Endodermal cell (in vitro differentiated cells): ENCODE measurements at regions not wholly inside any gene's neighbourhood (a gene's known extent, or its start where the extent isn't known, plus 50 kb on each side); places are given as distances from the start of the nearest gene placed in this dataset.
A peak's percentile ranks its signal among the peaks of the same experiment; 100 is the strongest.

Experiments
- DNase-seq: peaks from one replicate; pipeline ENCODE4 v3.0.0-alpha.2; 2017
- H3K27ac ChIP-seq: 2 replicates; pipeline ENCODE4 v1.5.1; 2013; ENCODE audit warnings: mild to moderate bottlenecking, low read depth, low read length, moderate library complexity
- H3K27me3 ChIP-seq: 2 replicates; pipeline ENCODE4 v1.6.1; 2013; ENCODE audit warnings: mild to moderate bottlenecking, low read length, moderate library complexity; ENCODE audit not compliant: insufficient read depth, control insufficient read depth, poor library complexity, severe bottlenecking
- H3K36me3 ChIP-seq: 2 replicates; pipeline ENCODE4 v1.7.0; 2013; ENCODE audit warnings: mild to moderate bottlenecking, low read length, moderate library complexity; ENCODE audit not compliant: control insufficient read depth, insufficient read depth
- H3K4me1 ChIP-seq: one replicate; pipeline ENCODE4 v1.7.0; 2013; ENCODE audit warnings: low read length; ENCODE audit not compliant: control insufficient read depth, insufficient read depth
- H3K4me3 ChIP-seq: 2 replicates; pipeline ENCODE4 v1.5.1; 2013; ENCODE audit warnings: mild to moderate bottlenecking, low read length, moderate library complexity
- H3K9ac ChIP-seq: 2 replicates; pipeline ENCODE4 v1.6.1; 2013; ENCODE audit warnings: mild to moderate bottlenecking, low read length, moderate library complexity; ENCODE audit not compliant: poor library complexity, severe bottlenecking; ENCODE audit errors: extremely low read depth
- H3K9me3 ChIP-seq: 2 replicates; pipeline ENCODE4 v1.6.1; 2013; ENCODE audit warnings: mild to moderate bottlenecking, low read length, moderate library complexity; ENCODE audit not compliant: control insufficient read depth
- H3K27ac Mint-ChIP-seq: 2 replicates; pipeline ENCODE4 v1.8.0; 2020; ENCODE audit warnings: mixed read lengths
- H3K27me3 Mint-ChIP-seq: 2 replicates; pipeline ENCODE4 v1.8.0; 2021; ENCODE audit warnings: mild to moderate bottlenecking, mixed read lengths; ENCODE audit not compliant: insufficient read depth
- H3K36me3 Mint-ChIP-seq: 2 replicates; pipeline ENCODE4 v1.8.0; 2020; ENCODE audit warnings: low read depth, mixed read lengths
- H3K4me1 Mint-ChIP-seq: 2 replicates; pipeline ENCODE4 v1.8.0; 2020; ENCODE audit warnings: mixed read lengths
- H3K4me3 Mint-ChIP-seq: 2 replicates; pipeline ENCODE4 v1.8.0; 2020; ENCODE audit warnings: mild to moderate bottlenecking, moderate library complexity, mixed read lengths
- H3K9me3 Mint-ChIP-seq: 2 replicates; pipeline ENCODE4 v1.8.0; 2020; ENCODE audit warnings: mild to moderate bottlenecking, mixed read lengths
- CTCF ChIP-seq: fragments of 200-600 bp; sonication (generic); conservative IDR thresholded peaks from 2 replicates; pipeline ENCODE4 v1.5.0; 2021; ENCODE audit warnings: antibody characterized with exemption, mild to moderate bottlenecking
- WGBS, 2 experiments: methylation state at CpG; one replicate each; pipeline versions ENCODE4 v1.1.5 to v1.1.7; 2013; ENCODE audit warnings: missing lambda C conversion rate in 2 of 2, mixed read lengths in 1 of 2; ENCODE audit not compliant: insufficient coverage in 1 of 2, insufficient read length in 1 of 2; 5-methylcytosine and 5-hydroxymethylcytosine counted together

DNA sequence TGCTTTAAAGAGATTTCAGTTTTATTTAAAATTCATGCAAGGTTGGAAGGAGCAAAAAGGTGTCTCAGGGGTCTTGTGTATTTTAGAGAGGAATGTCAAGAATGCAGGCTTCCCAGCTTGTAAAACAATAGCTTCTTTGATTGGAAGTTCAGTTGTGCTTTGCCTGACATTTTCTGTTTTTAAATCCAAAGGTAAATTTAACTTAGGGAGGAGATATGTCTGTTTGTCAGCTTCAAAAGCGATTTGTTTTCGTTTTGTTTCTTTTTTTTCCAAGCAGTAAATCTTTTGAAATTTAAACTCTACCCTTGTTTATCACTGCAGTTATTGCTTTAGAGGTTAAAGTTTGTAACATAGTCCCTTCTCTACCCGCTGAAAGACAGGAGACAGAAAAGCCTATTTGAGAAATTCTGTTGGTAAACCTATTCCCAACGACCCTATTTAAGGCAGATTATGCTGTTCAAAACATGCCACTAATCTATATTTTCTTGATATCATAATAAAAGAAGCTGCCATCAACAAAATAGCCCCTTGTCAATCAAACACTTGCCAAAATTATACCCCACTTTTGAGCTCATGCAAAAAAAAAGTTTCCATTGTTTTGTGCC is 639.6 kb downstream of the IRS1 start:
- DNase-seq, result no peak
- Mint-ChIP-seq H3K4me3 (peak overlapping the region; percentile 40), H3K36me3 (no peaks in the 10 kb centered on the region), H3K27ac (peak overlapping the region; percentile 96), H3K27me3 (no peaks in the 10 kb centered on the region), H3K9me3 (no peaks in the 10 kb centered on the region), H3K4me1 (peaks cover 36% of the 10 kb centered on the region)
- no peaks in the 10 kb centered on the region for H3K9me3 ChIP-seq
- TF ChIP-seq CTCF, result no peak
- peak overlapping the region; percentile 81 for H3K27ac ChIP-seq
- H3K36me3 ChIP-seq, result no peaks in the 10 kb centered on the region
- peak overlapping the region; percentile 50 for H3K9ac ChIP-seq
- WGBS, 2 experiments, result 7 to 8% methylated on average over 4 of the region's 4 CpGs
- H3K4me1 ChIP-seq, result peaks cover 19% of the 10 kb centered on the region
- no peaks in the 10 kb centered on the region for H3K27me3 ChIP-seq
- peak overlapping the region; percentile 63 for H3K4me3 ChIP-seq

DNA sequence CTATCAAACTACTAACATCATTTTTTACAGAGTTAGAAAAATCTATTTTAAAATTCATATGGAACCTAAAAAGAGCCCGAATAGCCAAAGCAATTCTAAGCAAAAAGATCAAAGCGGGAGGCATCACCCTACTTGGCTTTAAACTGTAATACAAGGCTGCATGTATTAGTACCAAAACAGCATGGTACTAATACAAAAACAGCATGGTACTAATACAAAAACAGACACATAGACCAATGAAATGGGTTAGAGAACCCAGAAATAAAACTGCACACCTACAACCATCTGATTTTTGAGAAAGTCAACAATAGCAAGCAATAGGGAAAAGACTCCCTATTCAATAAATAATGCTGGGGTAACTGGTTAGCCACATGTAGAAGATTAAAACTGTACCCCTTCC is 640.7 kb downstream of the IRS1 start:
- Mint-ChIP-seq H3K4me1 (peaks cover 42% of the 10 kb centered on the region), H3K4me3 (no peak overlapping the region), H3K27me3 (no peaks in the 10 kb centered on the region), H3K36me3 (no peaks in the 10 kb centered on the region), H3K27ac (peak overlapping the region; percentile 87), H3K9me3 (no peaks in the 10 kb centered on the region)
- H3K9me3 ChIP-seq, result no peaks in the 10 kb centered on the region
- H3K9ac ChIP-seq, result no peak overlapping the region
- no peak overlapping the region for H3K4me3 ChIP-seq
- H3K36me3 ChIP-seq, result no peaks in the 10 kb centered on the region
- WGBS, 2 experiments, result 80 to 92% methylated on average over 1 to 2 of the region's 2 CpGs
- peaks cover 20% of the 10 kb centered on the region for H3K4me1 ChIP-seq
- TF ChIP-seq CTCF, result no peak
- H3K27me3 ChIP-seq, result no peaks in the 10 kb centered on the region
- DNase-seq, result no peak
- no peak overlapping the region for H3K27ac ChIP-seq

DNA sequence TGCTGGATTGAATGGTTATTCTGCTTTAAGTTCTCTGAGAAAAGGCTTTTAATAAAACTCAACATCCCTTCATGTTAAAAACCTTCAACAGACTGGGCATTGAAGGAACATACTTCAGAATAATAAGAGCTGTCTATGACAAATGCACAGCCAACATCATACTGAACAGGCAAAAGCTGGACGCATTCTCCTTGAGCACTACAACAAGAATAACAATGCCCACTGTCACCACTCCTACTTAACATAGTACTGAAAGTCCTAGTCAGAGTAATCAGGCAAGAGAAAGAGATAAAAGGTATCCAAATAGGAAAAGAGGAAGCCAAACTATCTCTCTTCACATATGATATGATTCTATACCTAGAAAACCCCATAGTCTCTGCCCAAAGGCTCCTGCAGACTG is 641.4 kb downstream of the IRS1 start:
- H3K4me3 Mint-ChIP-seq, result no peak overlapping the region
- no peaks in the 10 kb centered on the region for H3K27me3 Mint-ChIP-seq
- no peaks in the 10 kb centered on the region for H3K36me3 Mint-ChIP-seq
- no peak for TF ChIP-seq CTCF
- H3K4me1 Mint-ChIP-seq, result peaks cover 48% of the 10 kb centered on the region
- no peaks in the 10 kb centered on the region for H3K9me3 Mint-ChIP-seq
- peaks cover 24% of the 10 kb centered on the region for H3K4me1 ChIP-seq
- no peak overlapping the region for H3K27ac Mint-ChIP-seq
- no peaks in the 10 kb centered on the region for H3K36me3 ChIP-seq
- 83% methylated on average over 1 of the region's 1 CpG; no CpG with 5 or more reads in 1 of the 2 experiments for WGBS, 2 experiments
- H3K27me3 ChIP-seq, result no peaks in the 10 kb centered on the region
- no peak for DNase-seq
- H3K9me3 ChIP-seq, result no peaks in the 10 kb centered on the region
- H3K27ac ChIP-seq, result no peak overlapping the region
- H3K9ac ChIP-seq, result no peak overlapping the region
- no peak overlapping the region for H3K4me3 ChIP-seq
